HFF-Myc (cell line): ENCODE measurements at regions not wholly inside any gene's neighbourhood (a gene's known extent, or its start where the extent isn't known, plus 50 kb on each side); places are given as distances from the start of the nearest gene placed in this dataset.

ENCODE experiments used
- DNase-seq: peaks from one replicate; pipeline ENCODE4 v3.0.0-alpha.2; 2011; ENCODE audit warnings: low read depth; ENCODE audit errors: extremely low read depth
- H3K4me3 ChIP-seq: replicated peaks from 2 replicates; pipeline ENCODE4 v1.5.1; 2011; ENCODE audit warnings: low read depth, mild to moderate bottlenecking, control low read depth, low read length
- TF ChIP-seq, protein P1 (sequence below): IDR thresholded peaks from 2 replicates; pipeline ENCODE4 v1.5.1; 2012; ENCODE audit warnings: mild to moderate bottlenecking, low read depth, low read length, control low read depth; ENCODE audit errors: missing control alignments

- TF ChIP-seq, protein P1, sequence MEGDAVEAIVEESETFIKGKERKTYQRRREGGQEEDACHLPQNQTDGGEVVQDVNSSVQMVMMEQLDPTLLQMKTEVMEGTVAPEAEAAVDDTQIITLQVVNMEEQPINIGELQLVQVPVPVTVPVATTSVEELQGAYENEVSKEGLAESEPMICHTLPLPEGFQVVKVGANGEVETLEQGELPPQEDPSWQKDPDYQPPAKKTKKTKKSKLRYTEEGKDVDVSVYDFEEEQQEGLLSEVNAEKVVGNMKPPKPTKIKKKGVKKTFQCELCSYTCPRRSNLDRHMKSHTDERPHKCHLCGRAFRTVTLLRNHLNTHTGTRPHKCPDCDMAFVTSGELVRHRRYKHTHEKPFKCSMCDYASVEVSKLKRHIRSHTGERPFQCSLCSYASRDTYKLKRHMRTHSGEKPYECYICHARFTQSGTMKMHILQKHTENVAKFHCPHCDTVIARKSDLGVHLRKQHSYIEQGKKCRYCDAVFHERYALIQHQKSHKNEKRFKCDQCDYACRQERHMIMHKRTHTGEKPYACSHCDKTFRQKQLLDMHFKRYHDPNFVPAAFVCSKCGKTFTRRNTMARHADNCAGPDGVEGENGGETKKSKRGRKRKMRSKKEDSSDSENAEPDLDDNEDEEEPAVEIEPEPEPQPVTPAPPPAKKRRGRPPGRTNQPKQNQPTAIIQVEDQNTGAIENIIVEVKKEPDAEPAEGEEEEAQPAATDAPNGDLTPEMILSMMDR, result no peak
- no peak for DNase-seq
Observed at GRCh38 chr1:59103457-59103856, 193.4 kb upstream of the FGGY start.

DNA sequence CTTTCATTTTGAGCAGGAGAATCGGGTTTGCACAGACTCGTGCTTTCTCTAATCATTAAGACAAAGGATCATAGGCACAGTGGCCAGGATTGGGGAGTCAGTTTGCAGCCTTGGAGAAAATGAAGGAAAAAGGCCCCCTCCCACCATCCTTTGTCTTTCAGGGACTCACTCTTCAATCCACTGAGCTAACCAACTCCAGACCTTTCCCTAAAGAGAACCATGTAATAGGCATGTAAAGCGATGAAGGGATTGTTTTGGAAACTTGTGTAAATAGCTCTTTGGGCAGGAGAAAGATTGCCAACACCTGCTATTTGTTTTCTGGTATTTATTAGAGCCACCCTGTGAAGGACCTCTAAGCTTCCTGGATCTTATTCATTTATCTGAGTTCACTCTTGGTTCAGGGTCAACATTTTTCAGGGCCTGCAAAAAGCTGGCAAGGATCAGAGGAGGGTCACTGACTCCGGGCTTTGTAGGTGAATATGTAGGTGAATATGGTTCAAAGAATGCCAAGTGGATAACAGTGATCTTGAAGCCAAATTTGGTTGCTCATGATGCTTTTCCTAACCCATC, 192.6 kb upstream of the FGGY start:
- DNase-seq, result no peak
- H3K4me3 ChIP-seq, result no peak overlapping the region

More at GRCh38 chr1:59103457-59103856, 193.4 kb upstream of the FGGY start:
- no peak overlapping the region for H3K4me3 ChIP-seq

GRCh38 chr1:59105548-59106507, 191.1 kb upstream of the FGGY start:
- TF ChIP-seq, protein P1, result no peak
- no peak for DNase-seq
- no peak overlapping the region for H3K4me3 ChIP-seq

More for the DNA sequence above, 192.6 kb upstream of the FGGY start:
- TF ChIP-seq, protein P1, result no peak

- TF ChIP-seq, protein P1, result no peak
- DNase-seq, result no peak
- H3K4me3 ChIP-seq, result no peak overlapping the region
Observed at GRCh38 chr1:59107516-59107915, 189.4 kb upstream of the FGGY start.

- DNase-seq, result no peak
- TF ChIP-seq, protein P1, result no peak
- H3K4me3 ChIP-seq, result no peak overlapping the region
Observed at GRCh38 chr1:59107916-59108315, 189.0 kb upstream of the FGGY start.

- no peak overlapping the region for H3K4me3 ChIP-seq
- TF ChIP-seq, protein P1, result no peak
- DNase-seq, result no peak
Observed at GRCh38 chr1:59108481-59109317, 188.2 kb upstream of the FGGY start.
